Type B pancreatic cell (in vitro differentiated cells): ENCODE measurements at regions not wholly inside any gene's neighbourhood (a gene's known extent, or its start where the extent isn't known, plus 50 kb on each side); places are given as distances from the start of the nearest gene placed in this dataset.
A peak's percentile ranks its signal among the peaks of the same experiment; 100 is the strongest.

Experiments used
- DNase-seq: peaks from one replicate; pipeline ENCODE4 v3.0.0; 2021; ENCODE audit warnings: mixed read lengths; ENCODE audit not compliant: unreplicated experiment; ENCODE audit errors: extremely low spot score
- H3K27ac Mint-ChIP-seq: 2 replicates; pipeline ENCODE4 v1.8.0; 2021; ENCODE audit warnings: mild to moderate bottlenecking, mixed read lengths
- H3K27me3 Mint-ChIP-seq: 2 replicates; pipeline ENCODE4 v1.8.0; 2021; ENCODE audit warnings: mixed read lengths
- H3K36me3 Mint-ChIP-seq: 2 replicates; pipeline ENCODE4 v1.8.0; 2021; ENCODE audit warnings: mixed read lengths
- H3K4me1 Mint-ChIP-seq: one replicate; pipeline ENCODE4 v1.8.0; 2021; ENCODE audit warnings: mixed read lengths; ENCODE audit not compliant: unreplicated experiment
- H3K4me3 Mint-ChIP-seq: 2 replicates; pipeline ENCODE4 v1.8.0; 2021; ENCODE audit warnings: mild to moderate bottlenecking, mixed read lengths
- H3K9me3 Mint-ChIP-seq: 2 replicates; pipeline ENCODE4 v1.8.0; 2021; ENCODE audit warnings: mixed read lengths
- TF ChIP-seq, protein P1 (sequence below): fragments of 200-600 bp; sonication (generic); conservative IDR thresholded peaks from 2 replicates; pipeline ENCODE4 v1.5.0; 2021; ENCODE audit warnings: antibody characterized with exemption, mild to moderate bottlenecking

- Mint-ChIP-seq H3K9me3 (no peaks in the 10 kb centered on the region), H3K4me3 (no peak overlapping the region), H3K27ac (no peak overlapping the region), H3K36me3 (no peaks in the 10 kb centered on the region), H3K4me1 (no peaks in the 10 kb centered on the region), H3K27me3 (no peaks in the 10 kb centered on the region)
- TF ChIP-seq, protein P1, sequence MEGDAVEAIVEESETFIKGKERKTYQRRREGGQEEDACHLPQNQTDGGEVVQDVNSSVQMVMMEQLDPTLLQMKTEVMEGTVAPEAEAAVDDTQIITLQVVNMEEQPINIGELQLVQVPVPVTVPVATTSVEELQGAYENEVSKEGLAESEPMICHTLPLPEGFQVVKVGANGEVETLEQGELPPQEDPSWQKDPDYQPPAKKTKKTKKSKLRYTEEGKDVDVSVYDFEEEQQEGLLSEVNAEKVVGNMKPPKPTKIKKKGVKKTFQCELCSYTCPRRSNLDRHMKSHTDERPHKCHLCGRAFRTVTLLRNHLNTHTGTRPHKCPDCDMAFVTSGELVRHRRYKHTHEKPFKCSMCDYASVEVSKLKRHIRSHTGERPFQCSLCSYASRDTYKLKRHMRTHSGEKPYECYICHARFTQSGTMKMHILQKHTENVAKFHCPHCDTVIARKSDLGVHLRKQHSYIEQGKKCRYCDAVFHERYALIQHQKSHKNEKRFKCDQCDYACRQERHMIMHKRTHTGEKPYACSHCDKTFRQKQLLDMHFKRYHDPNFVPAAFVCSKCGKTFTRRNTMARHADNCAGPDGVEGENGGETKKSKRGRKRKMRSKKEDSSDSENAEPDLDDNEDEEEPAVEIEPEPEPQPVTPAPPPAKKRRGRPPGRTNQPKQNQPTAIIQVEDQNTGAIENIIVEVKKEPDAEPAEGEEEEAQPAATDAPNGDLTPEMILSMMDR: no peak
- DNase-seq: no peak
Measured at GRCh38 chr10:106182542-106182941, 982.0 kb downstream of the SORCS1 start.

DNA sequence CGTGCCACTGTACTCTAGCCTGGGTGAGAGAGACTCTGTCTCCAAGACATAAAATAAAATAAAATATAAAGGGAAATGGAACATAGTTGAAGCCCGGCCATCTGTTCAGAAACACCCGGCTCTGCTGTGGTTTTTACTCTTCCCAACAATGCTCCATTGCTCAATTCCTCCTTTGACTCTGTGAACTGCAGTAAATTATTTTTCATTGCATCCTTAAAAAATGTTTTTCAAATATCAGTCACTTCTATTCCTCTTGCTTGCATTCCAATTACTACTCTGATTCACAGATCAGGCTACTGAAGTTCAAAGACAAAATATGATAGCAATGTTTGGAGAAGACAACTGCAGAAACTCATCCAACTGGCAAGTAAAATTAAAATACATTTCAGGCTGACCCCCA is 983.0 kb downstream of the SORCS1 start:
- Mint-ChIP-seq H3K27ac (no peak overlapping the region), H3K4me3 (no peak overlapping the region), H3K36me3 (no peaks in the 10 kb centered on the region), H3K9me3 (no peaks in the 10 kb centered on the region), H3K27me3 (no peaks in the 10 kb centered on the region), H3K4me1 (no peaks in the 10 kb centered on the region)
- no peak for DNase-seq
- TF ChIP-seq, protein P1: no peak

DNA sequence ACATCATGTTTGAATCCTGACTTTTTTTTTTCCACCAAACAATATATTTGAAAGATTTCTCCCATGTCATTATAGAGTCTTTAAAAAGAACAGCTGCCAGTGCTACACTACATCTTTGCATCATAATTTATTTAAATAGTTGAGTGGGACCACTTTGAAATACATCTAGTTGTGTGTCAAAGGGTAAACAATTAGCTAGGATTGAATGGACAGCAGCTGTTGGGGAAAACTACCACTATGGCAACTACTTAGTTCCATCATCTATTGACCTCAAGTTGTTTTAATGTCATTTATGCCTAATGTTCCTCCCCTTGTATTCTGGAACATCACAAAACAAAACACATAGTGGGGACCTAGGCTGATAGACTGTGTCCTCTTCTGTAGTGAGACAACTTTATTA is 985.1 kb downstream of the SORCS1 start:
- Mint-ChIP-seq H3K27ac (no peak overlapping the region), H3K9me3 (no peaks in the 10 kb centered on the region), H3K4me1 (peaks cover 4% of the 10 kb centered on the region), H3K4me3 (no peak overlapping the region), H3K27me3 (no peaks in the 10 kb centered on the region), H3K36me3 (no peaks in the 10 kb centered on the region)
- TF ChIP-seq, protein P1: no peak
- DNase-seq: no peak

GRCh38 chr10:106175760-106176377 is 988.6 kb downstream of the SORCS1 start:
- no peaks in the 10 kb centered on the region for H3K9me3 Mint-ChIP-seq
- TF ChIP-seq, protein P1: peak; percentile 83

GRCh38 chr10:106173838-106174237 is 990.7 kb downstream of the SORCS1 start:
- Mint-ChIP-seq H3K27me3 (no peaks in the 10 kb centered on the region), H3K36me3 (no peaks in the 10 kb centered on the region), H3K4me1 (peaks cover 4% of the 10 kb centered on the region), H3K4me3 (no peak overlapping the region), H3K27ac (no peak overlapping the region), H3K9me3 (no peaks in the 10 kb centered on the region)
- TF ChIP-seq, protein P1: no peak
- DNase-seq: no peak

More at GRCh38 chr10:106175760-106176377, 988.6 kb downstream of the SORCS1 start:
- no peak overlapping the region for H3K4me3 Mint-ChIP-seq
- no peaks in the 10 kb centered on the region for H3K27me3 Mint-ChIP-seq
- peaks cover 4% of the 10 kb centered on the region for H3K4me1 Mint-ChIP-seq
- no peak for DNase-seq
- no peak overlapping the region for H3K27ac Mint-ChIP-seq
- H3K36me3 Mint-ChIP-seq: no peaks in the 10 kb centered on the region

DNA sequence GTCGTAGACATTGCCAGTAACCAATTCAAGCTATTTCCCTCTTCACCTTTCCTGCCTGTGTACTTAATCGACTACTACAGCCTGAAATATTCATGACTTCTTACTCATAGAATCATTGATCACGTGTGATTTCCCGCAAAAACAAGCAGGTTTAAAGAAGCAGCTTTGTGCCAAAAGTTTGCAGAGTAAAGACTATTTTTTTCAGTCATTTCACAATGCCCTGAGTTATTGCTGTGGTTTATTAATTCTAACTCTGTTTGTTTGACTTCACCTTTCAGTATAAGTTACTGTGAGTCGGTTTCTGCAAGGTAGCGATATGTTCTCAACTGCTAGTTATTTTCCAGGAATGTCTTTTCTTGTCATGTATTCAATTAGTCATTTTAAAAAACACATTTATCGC is 995.3 kb downstream of the SORCS1 start:
- no peaks in the 10 kb centered on the region for H3K9me3 Mint-ChIP-seq
- no peak overlapping the region for H3K27ac Mint-ChIP-seq
- TF ChIP-seq, protein P1: no peak
- H3K4me1 Mint-ChIP-seq: no peaks in the 10 kb centered on the region
- H3K4me3 Mint-ChIP-seq: no peak overlapping the region
- no peak for DNase-seq
- H3K36me3 Mint-ChIP-seq: no peaks in the 10 kb centered on the region
- H3K27me3 Mint-ChIP-seq: no peaks in the 10 kb centered on the region
